GM19324 (cell line): ENCODE measurements at regions not wholly inside any gene's neighbourhood (a gene's known extent, or its start where the extent isn't known, plus 50 kb on each side); places are given as distances from the start of the nearest gene placed in this dataset.

Experiments
- ATAC-seq: cut with Tn5 transposase; IDR thresholded peaks from one replicate; pipeline ENCODE4 v1.9.1; 2021; ENCODE audit warnings: mild to moderate bottlenecking, moderate library complexity; ENCODE audit not compliant: unreplicated experiment, low FRiP score

DNA sequence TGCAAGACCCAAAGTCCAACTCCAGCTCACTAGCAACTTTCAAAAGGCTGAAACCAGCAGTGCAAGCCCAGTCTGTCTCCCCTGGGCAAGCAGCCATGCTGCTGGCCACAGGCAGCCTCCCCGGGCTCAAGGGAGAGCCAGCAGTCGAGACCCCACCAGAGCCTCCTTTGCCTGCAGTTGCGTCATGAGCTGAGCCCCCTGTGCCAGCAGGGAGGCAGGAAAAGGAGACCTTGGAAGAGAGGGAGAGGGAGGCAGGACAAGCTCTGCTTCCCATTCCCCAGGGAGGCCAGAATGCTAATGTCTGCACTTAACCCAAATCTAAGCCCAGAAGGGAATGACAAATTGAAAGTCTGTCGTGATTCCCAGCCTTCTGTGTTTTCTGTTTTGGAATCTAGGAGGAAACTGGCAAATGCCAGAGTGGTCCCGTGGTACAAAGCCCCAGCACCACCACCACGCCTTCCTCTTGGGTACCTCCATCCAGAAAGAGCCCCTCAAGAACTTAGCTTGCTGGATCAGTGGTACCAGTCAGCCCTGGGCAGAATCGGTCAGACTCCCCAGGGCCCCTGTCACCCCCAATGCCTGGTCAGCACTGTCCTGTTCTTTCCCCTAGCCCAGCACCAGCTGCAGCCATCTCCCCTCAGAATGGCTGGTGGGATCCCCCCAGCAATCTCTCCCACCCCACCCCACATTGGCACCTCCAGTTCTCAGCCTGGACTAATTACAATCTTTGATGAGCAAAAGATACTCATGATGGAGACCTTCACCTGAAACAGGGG lies 99.3 kb upstream of the TNRC6C start:
- no peak for ATAC-seq

DNA sequence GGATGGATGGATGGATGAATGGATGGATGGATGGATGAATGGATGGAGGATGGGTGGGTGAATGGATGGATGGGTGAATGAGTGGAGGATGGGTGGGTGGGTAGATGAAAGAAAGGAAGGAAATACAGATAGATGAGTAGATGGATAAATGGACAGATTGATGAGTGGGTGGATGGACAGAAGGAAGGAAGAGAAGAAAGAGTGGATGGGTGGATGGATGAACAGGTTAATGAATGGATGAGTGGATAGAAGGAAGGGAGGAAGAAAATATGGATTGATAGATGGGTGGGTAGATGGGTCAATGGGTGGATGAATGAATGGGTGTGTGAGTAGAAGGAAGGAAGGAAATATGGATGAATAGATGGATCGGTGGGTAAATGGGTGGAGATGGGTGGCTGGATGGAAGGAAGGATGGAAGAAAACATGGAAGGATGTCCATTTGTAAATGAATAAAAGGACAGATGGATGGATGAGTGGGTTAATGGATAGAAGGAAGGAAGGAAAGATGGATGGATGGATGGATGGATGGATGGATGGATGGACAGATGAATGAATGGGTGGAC lies 97.3 kb upstream of the TNRC6C start:
- ATAC-seq = no peak

DNA sequence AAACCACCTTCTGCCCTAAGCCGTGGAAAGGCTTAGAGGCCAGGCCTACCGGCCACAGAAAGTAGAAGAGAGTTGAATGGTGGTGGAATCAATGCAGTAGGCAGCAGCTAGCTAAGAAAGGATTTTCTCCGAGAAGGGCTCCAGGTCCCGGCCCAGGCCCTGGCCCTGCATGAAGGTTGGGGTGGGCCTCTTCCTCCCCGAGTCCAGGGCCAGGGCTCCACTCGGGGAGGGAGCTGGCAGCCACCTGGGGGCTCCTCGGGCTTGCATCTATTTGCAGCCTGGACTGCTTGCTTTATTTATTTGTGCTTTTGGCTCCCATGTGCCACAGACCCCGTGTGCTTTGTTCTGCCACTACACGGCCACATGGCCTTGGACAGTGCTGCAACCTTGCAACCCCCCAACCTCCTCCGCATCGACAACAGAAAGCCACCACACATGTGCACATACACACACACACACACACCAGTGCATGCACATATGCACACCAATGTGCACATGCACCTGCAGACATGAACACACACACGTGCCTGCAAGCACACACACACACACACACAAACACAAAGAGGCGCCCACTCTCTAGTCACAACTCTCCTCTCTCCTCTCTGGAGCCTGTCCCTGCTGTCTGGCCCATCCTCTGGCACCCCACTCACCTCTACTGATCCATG lies 96.4 kb upstream of the TNRC6C start:
- no peak for ATAC-seq

DNA sequence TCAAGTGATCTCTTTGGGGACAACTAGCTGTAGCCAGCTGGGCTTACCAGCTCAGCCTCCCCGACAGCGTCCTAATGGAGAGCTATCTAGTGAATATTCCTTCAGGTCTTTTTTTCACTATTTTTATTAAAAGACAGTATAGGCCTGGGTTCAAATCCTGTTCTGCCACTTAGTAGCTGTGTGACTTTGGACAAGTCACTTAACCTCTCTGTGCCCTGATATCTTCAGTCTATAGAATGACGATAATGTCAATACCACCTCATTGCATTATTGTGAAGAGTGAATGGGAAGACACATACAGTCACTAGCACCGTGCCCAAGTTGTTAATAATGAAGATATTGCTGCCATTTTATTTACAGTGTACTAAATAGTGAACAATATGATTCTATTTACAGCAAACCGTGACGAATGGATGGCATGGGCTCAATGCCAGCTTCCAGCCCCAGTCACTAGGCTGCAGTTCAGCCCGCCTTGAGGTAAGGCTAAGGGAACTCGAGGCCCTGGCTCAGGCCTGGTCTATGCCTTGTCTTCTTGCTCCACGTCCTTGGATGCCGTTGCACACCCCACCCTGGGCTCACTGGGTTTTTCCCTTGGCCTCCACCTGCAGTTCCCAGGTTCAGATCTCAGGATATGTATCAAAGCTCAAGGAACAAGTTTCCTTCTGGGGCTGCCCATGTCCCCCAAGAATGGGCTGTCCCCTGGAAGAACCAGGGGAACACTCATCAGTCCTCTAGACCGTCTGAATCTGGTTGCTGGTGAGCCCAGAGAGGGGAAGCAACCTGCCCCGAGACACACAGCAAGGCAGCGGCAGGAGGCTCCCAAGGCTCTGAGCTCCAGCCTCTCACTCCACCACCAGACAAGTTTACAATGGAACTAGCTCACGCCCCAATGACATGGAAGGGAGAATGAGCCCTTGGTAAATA lies 95.4 kb upstream of the TNRC6C start:
- ATAC-seq = no peak

DNA sequence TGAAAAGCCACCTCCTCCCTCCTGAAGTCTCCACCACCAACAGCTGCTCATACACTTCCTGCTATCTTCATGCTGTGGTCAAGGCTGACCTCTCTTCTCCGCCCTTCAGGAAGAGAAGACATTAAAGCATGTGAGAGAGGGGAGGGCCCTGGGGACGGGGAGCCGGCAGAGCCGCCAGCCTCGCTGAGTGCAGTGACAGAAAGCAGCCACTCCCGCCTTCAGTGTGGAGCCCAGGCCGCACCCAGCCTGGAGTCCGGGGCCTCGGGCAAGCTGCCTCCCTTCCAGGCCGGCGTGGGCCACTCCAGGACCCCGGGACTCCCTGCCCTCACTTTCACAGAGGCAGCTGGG lies 94.7 kb upstream of the TNRC6C start:
- ATAC-seq = no peak

DNA sequence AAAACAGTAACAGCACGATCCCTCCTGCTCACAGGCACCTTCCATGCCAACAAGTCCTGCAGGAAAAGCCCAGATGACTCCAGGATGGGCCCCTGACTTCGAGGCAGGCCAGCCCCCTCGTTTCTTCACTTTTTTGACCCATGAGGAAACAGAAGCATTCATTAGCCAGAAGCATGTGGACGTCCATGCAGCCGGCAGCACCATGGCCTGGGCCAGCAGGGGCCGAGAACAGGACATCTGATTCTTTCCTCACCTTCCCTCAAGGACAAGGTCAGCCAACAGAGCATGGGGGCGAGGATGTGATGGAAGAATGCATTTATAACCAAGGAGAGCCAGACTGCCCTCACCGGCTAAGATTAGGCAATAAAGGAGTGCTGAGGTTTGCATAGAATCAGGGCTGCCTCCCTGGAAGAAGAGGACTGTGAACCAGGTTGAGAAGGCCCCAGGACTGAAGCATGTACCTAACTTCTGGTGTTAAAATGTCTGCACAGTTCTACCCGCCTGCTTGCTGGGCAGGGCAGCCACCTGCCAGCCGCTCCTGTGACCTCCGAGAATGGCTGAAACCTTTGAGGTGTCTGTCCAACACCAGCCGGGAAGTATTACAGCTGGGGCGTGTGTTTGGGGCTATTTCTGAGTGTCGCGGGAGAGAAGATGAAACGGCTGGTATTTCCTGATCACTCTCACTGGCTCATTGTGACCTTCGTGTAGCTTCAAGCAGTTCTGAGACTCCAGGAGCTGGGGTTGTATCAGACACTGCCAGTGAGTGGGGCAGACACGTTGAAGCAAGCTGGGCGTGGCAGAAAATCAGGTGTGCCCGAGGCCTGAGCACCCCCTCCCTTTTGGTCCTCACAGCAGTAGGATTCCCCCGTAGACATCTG lies 94.0 kb upstream of the TNRC6C start:
- no peak for ATAC-seq

DNA sequence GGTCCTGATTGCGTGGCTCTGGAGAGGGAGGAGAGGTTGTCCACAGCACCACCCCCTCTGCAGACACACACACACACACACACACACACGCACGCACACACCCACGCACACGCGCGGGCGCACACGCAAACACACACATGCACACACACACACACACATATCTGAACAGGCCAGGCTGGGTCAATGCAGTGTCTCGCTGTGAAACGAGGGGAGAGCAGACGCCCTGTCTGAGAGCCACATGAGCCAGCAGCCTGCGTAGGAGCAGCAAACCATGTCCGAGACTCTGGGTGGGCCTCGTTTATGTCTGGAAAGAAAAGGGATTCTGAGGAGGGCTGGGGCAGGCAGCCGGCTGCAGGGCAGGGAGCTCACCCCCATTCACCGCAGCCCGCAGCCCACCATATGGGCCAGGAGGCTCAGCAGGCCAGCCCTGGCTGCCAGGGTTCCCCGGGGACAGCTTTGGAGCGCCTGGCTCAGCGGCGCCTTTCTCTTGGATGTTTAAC lies 93.3 kb upstream of the TNRC6C start:
- no peak for ATAC-seq

DNA sequence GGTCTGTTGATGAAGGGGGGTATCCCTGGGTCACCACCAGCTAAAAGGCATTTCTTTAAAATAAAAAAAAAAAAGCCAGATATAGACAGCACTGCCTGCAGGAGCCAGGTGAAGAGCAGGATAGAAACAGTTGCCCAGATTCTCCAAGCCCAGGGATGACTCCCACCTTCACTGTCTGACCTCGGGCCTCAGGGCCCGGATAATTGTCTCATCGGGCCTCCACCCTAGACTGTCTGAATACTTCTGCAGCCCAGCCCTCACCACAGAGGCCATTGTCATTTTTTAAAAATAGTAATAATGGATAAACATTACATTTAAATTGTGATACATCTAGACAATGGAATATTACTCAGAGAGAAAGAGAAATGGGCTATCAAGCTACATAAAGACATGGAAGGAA lies 92.8 kb upstream of the TNRC6C start:
- ATAC-seq = no peak

DNA sequence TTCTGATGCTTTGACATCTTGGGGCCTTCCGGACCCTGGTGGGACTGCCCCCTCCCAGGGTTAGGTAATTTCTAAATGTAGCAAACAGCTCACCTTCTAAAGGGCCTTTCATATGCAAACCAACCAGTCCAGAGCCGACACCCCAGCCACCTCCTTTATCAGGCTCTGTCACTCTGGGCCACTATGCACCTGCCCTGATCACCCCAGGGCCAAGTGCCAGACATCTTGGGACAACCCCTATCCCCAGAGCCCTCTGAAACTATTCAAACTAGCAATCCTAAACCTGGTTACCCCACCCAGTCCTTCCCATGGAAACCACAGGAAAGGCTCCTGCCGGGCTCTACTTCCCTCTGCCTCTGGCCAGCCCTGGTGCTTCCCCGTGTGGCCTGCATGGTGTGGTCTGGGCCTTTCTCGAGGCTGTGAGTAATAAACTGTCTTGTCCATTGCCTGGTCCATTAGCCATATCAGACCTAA lies 91.2 kb upstream of the TNRC6C start:
- no peak for ATAC-seq

DNA sequence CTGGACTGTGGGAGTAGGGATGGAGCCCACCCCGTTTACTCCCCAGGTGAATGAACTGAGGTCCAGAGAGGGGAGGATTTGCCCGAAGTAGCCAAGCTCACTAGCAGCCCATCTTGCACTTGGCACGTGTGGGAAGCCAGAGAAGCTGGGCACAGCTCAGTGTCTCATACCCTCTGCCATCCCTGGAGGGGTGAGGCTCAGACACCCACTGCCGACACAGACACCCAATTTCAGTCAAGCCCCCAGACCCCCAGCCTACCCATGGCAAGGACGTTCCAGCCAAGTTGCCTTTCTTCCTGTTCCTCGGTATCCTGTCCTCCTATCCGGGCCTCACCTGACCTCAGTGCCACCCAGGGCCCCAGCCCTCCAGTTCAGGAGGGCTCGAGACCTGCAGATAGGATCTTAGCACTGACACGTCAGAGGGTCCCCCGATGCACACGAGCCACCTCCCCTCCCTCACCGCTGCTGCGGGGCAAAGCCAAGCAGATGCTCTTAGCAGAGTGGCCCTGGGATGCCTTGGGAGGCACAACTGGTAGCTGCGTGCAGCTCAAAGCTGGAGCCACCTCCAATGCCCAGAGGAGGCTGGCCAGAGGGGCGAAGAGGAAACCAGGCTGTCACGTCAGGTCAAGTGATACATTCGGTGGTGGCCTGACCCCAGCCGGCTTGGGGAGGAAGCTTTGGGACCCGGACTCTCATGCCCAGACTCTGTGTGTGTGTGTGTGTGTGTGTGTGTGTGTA lies 90.4 kb upstream of the TNRC6C start:
- no peak for ATAC-seq

DNA sequence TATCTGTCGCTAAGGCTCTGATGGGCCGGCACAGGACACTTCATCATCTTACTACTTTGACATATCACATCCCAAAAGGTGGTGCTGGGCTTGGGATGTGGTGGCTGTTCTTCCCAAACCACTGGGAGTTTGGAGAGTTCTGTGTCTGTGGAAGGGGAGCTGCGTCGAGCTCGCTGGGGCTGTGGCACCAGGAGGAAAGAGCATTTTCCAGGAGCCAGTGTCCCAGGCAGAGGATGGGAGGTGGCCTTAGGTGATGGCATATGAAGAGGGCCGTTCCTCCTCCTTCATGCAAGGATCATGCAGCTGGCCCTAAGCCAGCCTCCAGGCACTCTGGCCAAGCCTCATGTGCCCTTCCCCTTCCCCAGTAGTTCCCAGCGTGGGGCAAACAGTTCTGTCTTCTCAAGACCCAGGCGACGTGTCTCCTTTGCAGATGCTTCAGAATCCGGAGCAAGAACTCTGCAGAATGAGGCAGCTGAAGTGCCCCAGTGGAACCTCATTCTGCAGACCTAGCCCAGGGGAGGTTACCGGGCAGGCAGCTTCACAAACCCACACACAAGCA lies 89.4 kb upstream of the TNRC6C start:
- ATAC-seq = no peak

DNA sequence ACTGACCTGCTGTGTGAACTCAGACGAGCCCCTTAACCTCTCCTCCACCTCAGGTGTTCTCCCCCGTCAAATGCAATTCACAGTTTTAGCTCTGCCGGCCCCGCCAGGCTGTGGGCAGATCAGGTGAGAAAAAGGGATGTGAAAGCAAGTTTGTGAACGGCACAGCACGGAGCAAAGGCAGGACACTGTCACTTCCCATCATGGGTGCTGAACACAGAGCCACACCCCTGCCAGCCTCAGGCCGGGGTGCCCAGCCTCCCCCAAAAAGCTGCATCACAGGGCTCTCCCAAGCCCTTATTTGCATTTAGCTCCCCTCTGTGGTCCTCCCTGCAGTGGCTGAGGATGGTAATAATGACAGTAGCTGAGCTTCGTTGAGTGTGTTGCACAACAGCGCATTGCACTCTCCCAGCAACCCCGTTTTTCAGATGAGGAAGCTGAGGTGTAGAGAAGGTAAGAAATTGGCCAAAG lies 88.8 kb upstream of the TNRC6C start:
- peak; percentile 70 for ATAC-seq

DNA sequence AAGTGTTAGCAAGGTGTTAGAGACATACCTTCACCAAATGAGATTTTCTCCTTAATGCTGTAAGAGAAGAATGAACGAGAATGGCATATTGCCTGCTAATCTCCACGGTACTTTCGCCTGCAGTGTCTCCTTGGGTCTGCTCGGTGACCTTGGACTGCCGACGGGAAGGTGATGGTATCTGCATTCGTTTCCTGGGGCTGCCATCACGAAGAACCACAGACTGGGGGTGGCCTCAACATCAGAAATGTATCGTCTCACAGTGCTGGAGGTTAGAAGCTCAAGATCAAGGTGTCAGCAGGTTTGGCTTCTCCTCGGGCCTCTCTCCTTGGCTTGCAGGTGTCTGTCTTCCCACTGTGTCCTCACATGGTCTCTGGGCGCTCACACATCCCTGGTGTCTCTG lies 86.3 kb upstream of the TNRC6C start:
- ATAC-seq = no peak

DNA sequence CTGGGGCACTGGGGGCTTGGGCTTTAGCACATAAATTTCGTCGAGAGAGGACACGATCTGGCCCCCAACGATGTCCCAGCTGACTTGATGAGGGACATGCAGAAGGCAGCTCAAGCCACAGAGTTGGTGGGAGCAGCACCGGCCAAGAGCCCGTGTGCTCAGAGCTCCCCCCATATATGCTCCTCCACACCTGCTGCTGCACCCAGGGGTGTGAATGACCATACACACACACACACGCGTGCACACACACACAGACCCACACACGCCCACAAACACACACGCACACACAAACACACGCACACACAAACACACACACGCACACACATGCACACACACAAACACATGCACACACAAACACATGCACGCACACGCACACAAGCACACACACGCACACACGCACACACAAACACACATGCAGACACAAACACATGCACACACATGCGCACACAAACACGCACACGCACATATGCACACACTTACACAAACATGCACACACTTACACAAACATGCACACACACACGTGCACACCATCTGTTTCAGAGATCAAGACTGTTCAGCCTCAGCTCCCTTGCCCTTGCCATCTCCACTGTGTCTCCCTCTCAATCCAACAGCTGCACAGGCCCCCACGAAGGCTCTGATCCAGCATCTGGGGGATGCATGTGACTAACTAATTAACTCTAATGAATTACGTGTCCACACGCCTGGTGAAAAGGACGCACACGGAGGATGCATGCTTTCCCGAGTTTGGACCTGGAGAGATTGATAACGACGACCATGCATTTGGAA lies 85.6 kb upstream of the TNRC6C start:
- no peak for ATAC-seq

DNA sequence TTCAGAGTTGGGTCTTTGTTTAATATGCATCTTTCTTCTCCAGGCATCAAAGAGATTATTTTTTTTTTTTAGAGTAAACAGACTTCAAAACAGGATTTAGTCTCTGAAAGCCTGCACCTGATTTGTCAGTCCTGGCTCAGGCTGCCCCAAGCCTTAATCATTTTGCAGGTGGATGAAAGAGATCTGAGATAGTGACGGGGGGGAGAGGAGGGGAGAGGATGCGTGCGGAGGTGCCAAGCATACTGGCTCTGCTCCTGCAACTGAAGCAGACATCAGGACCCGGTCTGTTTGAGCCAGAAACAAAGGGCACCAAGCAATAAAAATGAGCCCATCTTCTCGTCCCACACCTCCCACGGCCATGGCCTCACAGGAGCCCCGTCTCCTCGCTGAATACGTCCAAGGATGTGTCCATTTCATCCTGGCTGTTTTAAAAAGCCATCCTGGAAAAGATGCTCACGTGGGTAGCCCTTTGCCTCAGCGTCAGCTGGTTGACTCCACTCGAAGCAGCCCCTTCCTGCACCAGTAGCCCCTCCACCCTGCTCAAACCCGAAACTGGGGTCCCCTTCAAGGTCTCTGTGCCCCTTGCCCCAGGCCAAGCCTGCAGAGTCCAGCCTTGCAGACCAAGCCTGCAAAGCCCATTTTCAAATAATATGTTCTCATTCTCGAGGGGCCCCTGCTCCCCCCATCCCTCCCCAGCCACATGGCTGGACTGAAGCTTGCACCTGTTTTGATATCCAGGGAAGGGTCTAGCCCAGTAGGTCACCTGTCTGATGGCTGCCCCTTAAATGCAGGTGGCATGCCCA lies 84.8 kb upstream of the TNRC6C start:
- ATAC-seq = no peak

DNA sequence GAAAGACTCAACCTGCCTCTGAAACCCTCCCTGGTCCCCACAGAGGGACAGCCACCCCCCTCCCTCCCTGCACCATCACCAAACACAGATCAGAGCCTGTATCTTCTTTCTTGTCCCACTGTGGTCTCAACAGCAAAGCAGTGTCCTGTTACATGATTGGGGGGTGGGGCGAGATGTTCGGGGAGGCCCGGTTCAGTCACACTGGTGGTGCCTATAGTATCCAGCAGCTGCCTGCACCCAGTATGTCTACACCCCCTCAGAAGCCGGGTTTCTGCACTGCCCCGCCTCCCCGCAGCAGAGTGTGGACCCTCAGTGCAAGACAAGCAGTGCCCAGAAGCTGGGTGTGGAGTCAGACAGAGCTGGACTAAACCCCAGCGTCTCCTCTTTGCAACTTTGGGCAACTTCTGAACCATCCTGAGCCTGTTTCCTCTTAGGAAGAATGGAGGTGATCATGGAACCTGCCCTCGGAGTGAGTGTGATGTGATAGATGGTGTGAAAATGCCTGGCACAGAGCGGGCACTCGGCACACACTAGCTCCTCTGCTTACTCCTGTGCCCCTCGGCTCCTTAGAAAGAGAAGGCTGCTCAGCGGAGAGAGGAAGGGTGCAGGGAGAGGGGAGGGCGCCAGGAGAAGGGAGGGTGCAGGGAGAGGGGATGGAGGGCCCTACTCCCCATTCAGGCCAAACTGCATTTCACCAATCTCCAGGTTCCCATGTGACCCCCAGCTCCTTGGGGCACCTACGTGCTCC lies 84.0 kb upstream of the TNRC6C start:
- no peak for ATAC-seq
